OCI-LY1 (cell line): ENCODE measurements at regions not wholly inside any gene's neighbourhood (a gene's known extent, or its start where the extent isn't known, plus 50 kb on each side); places are given as distances from the start of the nearest gene placed in this dataset.

Experiments used
- H2AFZ ChIP-seq: fragments of 200-600 bp; sonication (generic), shearing (Covaris generic); 2 replicates; pipeline ENCODE4 v1.6.0; 2014; ENCODE audit warnings: antibody characterized with exemption, mild to moderate bottlenecking, low read length
- H3F3A ChIP-seq: fragments of 200-600 bp; sonication (generic), shearing (Covaris generic); 2 replicates; pipeline ENCODE4 v1.6.0; 2014; ENCODE audit warnings: mild to moderate bottlenecking, antibody characterized with exemption, low read length, moderate library complexity; ENCODE audit not compliant: insufficient read depth
- H3K27ac ChIP-seq: fragments of 200-600 bp; sonication (generic); 2 replicates; pipeline ENCODE4 v1.5.1; 2014; ENCODE audit warnings: low read length, mixed run types, mild to moderate bottlenecking, low read depth; ENCODE audit not compliant: poor library complexity, severe bottlenecking
- H3K27me3 ChIP-seq: fragments of 200-600 bp; sonication (generic); 2 replicates; pipeline ENCODE4 v1.6.0; 2014; ENCODE audit warnings: antibody characterized with exemption, mild to moderate bottlenecking, low read length, moderate library complexity; ENCODE audit not compliant: insufficient read depth
- H3K36me3 ChIP-seq: fragments of 200-600 bp; sonication (generic); 2 replicates; pipeline ENCODE4 v1.6.1; 2014; ENCODE audit warnings: mild to moderate bottlenecking, antibody characterized with exemption, low read length, moderate library complexity, mixed read lengths; ENCODE audit not compliant: insufficient read depth
- H3K4me1 ChIP-seq: fragments of 200-600 bp; sonication (generic); 2 replicates; pipeline ENCODE4 v1.5.1; 2014; ENCODE audit warnings: mild to moderate bottlenecking, low read length, moderate library complexity; ENCODE audit not compliant: insufficient read depth, severe bottlenecking
- H3K4me2 ChIP-seq: fragments of 200-600 bp; sonication (generic), shearing (Covaris generic); 2 replicates; pipeline ENCODE4 v1.6.1; 2014; ENCODE audit warnings: low read length
- H3K4me3 ChIP-seq: fragments of 200-600 bp; sonication (generic); 2 replicates; pipeline ENCODE4 v1.5.1; 2014; ENCODE audit warnings: low read length, low read depth, mild to moderate bottlenecking, mixed read lengths; ENCODE audit not compliant: poor library complexity, severe bottlenecking
- H3K79me2 ChIP-seq: fragments of 200-600 bp; shearing (Covaris generic); 2 replicates; pipeline ENCODE4 v1.6.1; 2016; ENCODE audit warnings: mixed run types, low read length, mixed read lengths; ENCODE audit not compliant: insufficient read depth
- H3K9ac ChIP-seq: fragments of 200-600 bp; sonication (generic), shearing (Covaris generic); 2 replicates; pipeline ENCODE4 v1.6.1; 2014; ENCODE audit warnings: mild to moderate bottlenecking, low read length, mixed read lengths
- H3K9me2 ChIP-seq: fragments of 200-600 bp; sonication (generic), shearing (Covaris generic); 2 replicates; pipeline ENCODE4 v1.6.1; 2014; ENCODE audit warnings: low read depth, mild to moderate bottlenecking, low read length, mixed read lengths
- H3K9me3 ChIP-seq: fragments of 200-600 bp; shearing (Covaris generic); 2 replicates; pipeline ENCODE4 v1.6.1; 2014; ENCODE audit warnings: low read length, mixed read lengths
- H4K20me1 ChIP-seq: fragments of 200-600 bp; sonication (generic), shearing (Covaris generic); 2 replicates; pipeline ENCODE4 v1.6.0; 2016; ENCODE audit warnings: mild to moderate bottlenecking, low read length; ENCODE audit not compliant: insufficient read depth
- CTCF ChIP-seq: fragments of 200-600 bp; sonication (generic), shearing (Covaris generic); IDR thresholded peaks from 2 replicates; pipeline ENCODE4 v1.5.1; 2017; ENCODE audit warnings: mild to moderate bottlenecking, antibody characterized with exemption, low read length, moderate library complexity, mixed read lengths
- EZH2 ChIP-seq: fragments of 200-600 bp; sonication (generic), shearing (Covaris generic); IDR thresholded peaks from 2 replicates; pipeline ENCODE4 v1.8.0; 2017; ENCODE audit warnings: borderline replicate concordance, mixed run types, mild to moderate bottlenecking, antibody characterized with exemption, low read length, moderate library complexity, mixed read lengths

- TF ChIP-seq CTCF: no peak
- no peak for TF ChIP-seq EZH2
- no peak overlapping the region for H3K9ac ChIP-seq
- H3K9me2 ChIP-seq: no peaks in the 10 kb centered on the region
- H3F3A ChIP-seq: no peaks in the 10 kb centered on the region
- no peak overlapping the region for H3K27ac ChIP-seq
- H3K4me3 ChIP-seq: no peak overlapping the region
- H2AFZ ChIP-seq: no peak overlapping the region
- no peaks in the 10 kb centered on the region for H3K27me3 ChIP-seq
- no peak overlapping the region for H3K4me2 ChIP-seq
- no peaks in the 10 kb centered on the region for H4K20me1 ChIP-seq
- H3K9me3 ChIP-seq: no peaks in the 10 kb centered on the region
- peaks cover 24% of the 10 kb centered on the region for H3K4me1 ChIP-seq
- H3K79me2 ChIP-seq: no peaks in the 10 kb centered on the region
- no peaks in the 10 kb centered on the region for H3K36me3 ChIP-seq
These were observed 300.6 kb downstream of the SATB1 start for GRCh38 chr3:18124501-18124900.

GRCh38 chr3:18122264-18122663 is 302.9 kb downstream of the SATB1 start:
- Histone ChIP-seq H2AFZ (no peak overlapping the region), H3F3A (no peaks in the 10 kb centered on the region), H4K20me1 (no peaks in the 10 kb centered on the region), H3K79me2 (no peaks in the 10 kb centered on the region), H3K27me3 (no peaks in the 10 kb centered on the region), H3K9me2 (no peaks in the 10 kb centered on the region), H3K9ac (no peak overlapping the region), H3K36me3 (no peaks in the 10 kb centered on the region), H3K27ac (no peak overlapping the region), H3K4me2 (no peak overlapping the region), H3K4me3 (no peak overlapping the region), H3K4me1 (peaks cover 10% of the 10 kb centered on the region), H3K9me3 (no peaks in the 10 kb centered on the region)
- TF ChIP-seq EZH2: no peak
- no peak for TF ChIP-seq CTCF

- Histone ChIP-seq H4K20me1 (no peaks in the 10 kb centered on the region), H3K9me3 (no peaks in the 10 kb centered on the region), H3K27me3 (no peaks in the 10 kb centered on the region), H3K4me1 (no peaks in the 10 kb centered on the region), H3K79me2 (no peaks in the 10 kb centered on the region), H3K36me3 (no peaks in the 10 kb centered on the region), H3K9ac (no peak overlapping the region), H3K9me2 (no peaks in the 10 kb centered on the region), H2AFZ (no peak overlapping the region), H3K4me3 (no peak overlapping the region), H3K4me2 (no peak overlapping the region), H3F3A (no peaks in the 10 kb centered on the region), H3K27ac (no peak overlapping the region)
- no peak for TF ChIP-seq CTCF
- no peak for TF ChIP-seq EZH2
These were observed 304.1 kb downstream of the SATB1 start for GRCh38 chr3:18121020-18121419.
